ENCODE measurements at regions not wholly inside any gene's neighbourhood (a gene's known extent, or its start where the extent isn't known, plus 50 kb on each side); places are given as distances from the start of the nearest gene placed in this dataset.
A peak's percentile ranks its signal among the peaks of the same experiment; 100 is the strongest.

GRCh38 chr5:105632043-105632442 lies 2038.7 kb downstream of the EFNA5 start:
- H3K18ac ChIP-seq (ENCODE audit: low read depth, low read length): no peak overlapping the region
- H3K9me1 ChIP-seq (ENCODE audit: insufficient read depth, low read length): no peaks in the 10 kb centered on the region
- no peak overlapping the region for H2AK5ac ChIP-seq (ENCODE audit: low read depth, low read length)
- H3K4me1 ChIP-seq (ENCODE audit: control insufficient read depth, insufficient read depth, low read length): no peaks in the 10 kb centered on the region
- BruUV-seq (replicated peaks): no TSS peak
- no peak overlapping the region for H2BK15ac ChIP-seq (ENCODE audit: low read depth, low read length)
- no peak overlapping the region for H3K56ac ChIP-seq (ENCODE audit: extremely low read depth, insufficient read depth, low read length)
- no peak overlapping the region for H2AFZ ChIP-seq (replicated peaks; ENCODE audit: low read length, poor library complexity)
- no CpG with 5 or more reads among the region's 2 CpGs for WGBS, 2 experiments (ENCODE audit: extremely low coverage in 2 of 2, insufficient read length in 1 of 2)
- no peaks in the 10 kb centered on the region for H3K79me1 ChIP-seq (ENCODE audit: low read depth in 1 of 2, low read length in 2 of 2)
- dilution Hi-C loops (cut with HindIII; ENCODE audit: low sequenced_read_pairs, unreplicated experiment): no loop called here
- no peaks in the 10 kb centered on the region for H3K27me3 ChIP-seq (ENCODE audit: control insufficient read depth, insufficient read depth, low read length)
- no peaks in the 10 kb centered on the region for H3K9me3 ChIP-seq (ENCODE audit: control insufficient read depth, insufficient read depth, low read length)
- TF ChIP-seq POLR2A (IDR thresholded peaks at IDR 0.05; ENCODE audit: low read depth, low read length) (no peak), ELK1 (IDR thresholded peaks at IDR 0.05; ENCODE audit: borderline replicate concordance, low read depth, low read length) (no peak)
- H3K4ac ChIP-seq (ENCODE audit: low read depth, low read length): no peak overlapping the region
- H3K4me3 ChIP-seq (ENCODE audit: insufficient read depth, low read depth, low read length): no peak overlapping the region
- DNase-seq: peak; percentile 5
- no peaks in the 10 kb centered on the region for H4K20me1 ChIP-seq (ENCODE audit: insufficient read depth, low read length)
- H3K36me3 ChIP-seq (ENCODE audit: control insufficient read depth, insufficient read depth, low read length): no peaks in the 10 kb centered on the region
- ChIA-PET POLR2A (ENCODE audit: unreplicated experiment) (no interaction called here), CTCF (no interaction called here)
- H4K8ac ChIP-seq (ENCODE audit: low read depth in 2 of 2, low read length in 2 of 2): no peak overlapping the region
- H3K23ac ChIP-seq (ENCODE audit: low read depth, low read length): no peak overlapping the region
- no peak overlapping the region for H3K4me2 ChIP-seq (ENCODE audit: low read depth, low read length)
- H3K14ac ChIP-seq (replicated peaks; ENCODE audit: low read depth, low read length): no peak overlapping the region
- no peak overlapping the region for H3K9ac ChIP-seq (ENCODE audit: low read depth, low read length)
- no peak overlapping the region for H4K91ac ChIP-seq (ENCODE audit: insufficient read depth, low read depth, low read length)
- H2BK20ac ChIP-seq (ENCODE audit: low read depth, low read length): no peak overlapping the region
- no peak overlapping the region for H2AK9ac ChIP-seq (replicated peaks; ENCODE audit: low read depth, low read length, poor library complexity)
- no peak overlapping the region for H2BK5ac ChIP-seq (ENCODE audit: low read depth, low read length, poor library complexity, severe bottlenecking)
- no peak overlapping the region for H4K5ac ChIP-seq (ENCODE audit: low read depth, low read length)
- no peak overlapping the region for H3K27ac ChIP-seq (ENCODE audit: insufficient read depth, low read length)
- in situ Hi-C loops (cut with MboI; ENCODE audit: low sequenced_read_pairs): no loop called here
- ATAC-seq (ENCODE audit: low read depth): no peak
- intact Hi-C loops (cut with micrococcal nuclease): no loop called here
- H2BK120ac ChIP-seq (ENCODE audit: low read depth, low read length): no peak overlapping the region

Data from IMR-90 (cell line).